ENCODE measurements at regions not wholly inside any gene's neighbourhood (a gene's known extent, or its start where the extent isn't known, plus 50 kb on each side); places are given as distances from the start of the nearest gene placed in this dataset.

- Histone ChIP-seq H3K9ac (replicated peaks in 1 of 4; ENCODE audit: extremely low read depth in 1 of 4, low read depth in 3 of 4, low read length in 3 of 4) (no peak overlapping the region), H4K91ac (replicated peaks; ENCODE audit: insufficient read length, low read length) (no peak overlapping the region), H2BK20ac (ENCODE audit: low read length) (0 out of 2 replicates have a peak overlapping the region, but pooled peaks have one; percentile 68), H3K27me3 (replicated peaks in 1 of 4; ENCODE audit: control insufficient read depth in 3 of 4, extremely low read depth in 1 of 4, insufficient read depth in 3 of 4, low read length in 3 of 4) (no peaks in the 10 kb centered on the region), H2BK5ac (ENCODE audit: low read depth, low read length) (no peak overlapping the region), H2AFZ (ENCODE audit: low read length) (no peak overlapping the region), H3K56ac (replicated peaks; ENCODE audit: insufficient read length, low read depth, low read length) (no peak overlapping the region), H3K79me1 (ENCODE audit: low read depth, low read length) (no peaks in the 10 kb centered on the region), H4K5ac (ENCODE audit: insufficient read length, low read depth, low read length) (no peak overlapping the region), H3K4me3 (ENCODE audit: extremely low read depth in 1 of 4, insufficient read depth in 2 of 4, low read depth in 3 of 4, low read length in 4 of 4) (no peak overlapping the region), H2BK120ac (replicated peaks; ENCODE audit: low read depth, low read length) (no peak overlapping the region), H3K23me2 (ENCODE audit: low read depth, low read length) (no peaks in the 10 kb centered on the region), H4K20me1 (replicated peaks in 1 of 2; ENCODE audit: control insufficient read depth in 1 of 2, insufficient read depth in 2 of 2, low read length in 2 of 2) (no peaks in the 10 kb centered on the region), H3K4me2 (ENCODE audit: insufficient read depth in 1 of 2, low read depth in 2 of 2, low read length in 2 of 2) (no peak overlapping the region), H3K4ac (replicated peaks; ENCODE audit: insufficient read length, low read depth, low read length) (no peak overlapping the region), H2BK12ac (ENCODE audit: low read depth, low read length) (no peak overlapping the region), H3K18ac (ENCODE audit: extremely low read depth, low read length) (no peak overlapping the region), H3K14ac (ENCODE audit: insufficient read length) (no peak overlapping the region), H3K36me3 (ENCODE audit: control insufficient read depth in 2 of 4, insufficient read depth in 4 of 4, low read length in 3 of 4) (peaks cover 0 to 6% (median 0%) of the 10 kb centered on the region in 4 experiments; a peak in 2 of 8 replicates), H2AK5ac (ENCODE audit: low read depth, low read length) (no peak overlapping the region), H3K27ac (ENCODE audit: low read depth, low read length) (no peak overlapping the region), H3K79me2 (ENCODE audit: control insufficient read depth in 1 of 2, insufficient read depth in 2 of 2, low read length in 2 of 2) (no peaks in the 10 kb centered on the region), H4K8ac (ENCODE audit: extremely low read depth, insufficient read depth, low read length) (no peak overlapping the region), H3K23ac (ENCODE audit: insufficient read length) (no peak overlapping the region), H3K4me1 (replicated peaks in 1 of 4; ENCODE audit: control insufficient read depth in 3 of 4, insufficient read depth in 4 of 4, low read length in 3 of 4) (no peaks in the 10 kb centered on the region), H2BK15ac (ENCODE audit: low read length) (no peak overlapping the region), H3K9me3 (ENCODE audit: insufficient read depth in 2 of 2, low read depth in 1 of 2, low read length in 1 of 2) (peaks cover 6 to 15% of the 10 kb centered on the region in 2 experiments; a peak in 3 of 4 replicates)
- ChIA-PET CTCF (ENCODE audit: partially characterized antibody) (interaction anchor here (0.6 to 2.0 kb wide), 7 partner anchors 9 to 932 kb away, joined by 3 to 6 read pairs (median 3); no protein-coding TSS in a partner anchor), POLR2A (ENCODE audit: partially characterized antibody) (interaction anchor here (1.0 to 1.7 kb wide), 2 partner anchors 9 to 10 kb away, joined by 3 to 9 read pairs; no protein-coding TSS in a partner anchor)
- WGBS, 2 experiments (ENCODE audit: extremely low coverage in 1 of 2, insufficient coverage in 1 of 2, insufficient read length in 1 of 2, insufficient replicate concordance in 2 of 2, low coverage in 1 of 2, low lambda C conversion rate in 2 of 2, missing lambda C conversion rate in 1 of 2) = 96% methylated on average over 3 of the region's 3 CpGs; no CpG with 5 or more reads in 1 of the 2 experiments
- FAIRE-seq (no peak), DNase-seq (ENCODE audit: low read depth in 1 of 2, low spot score in 2 of 2) (no peak)
- TF ChIP-seq ATF2 (IDR thresholded peaks at IDR 0.05; ENCODE audit: low read length) (no peak), E2F6 (IDR thresholded peaks at IDR 0.05) (no peak), RAD21 (IDR thresholded peaks at IDR 0.05 in 1 of 2, conservative IDR thresholded peaks at IDR 0.05 in 1 of 2; ENCODE audit: low read depth in 2 of 2, low read length in 2 of 2) (peak; percentile 48 to 60), TAF7 (optimal IDR thresholded peaks at IDR 0.05; ENCODE audit: borderline replicate concordance, low read depth, low read length) (no peak), CTCF (IDR thresholded peaks at IDR 0.05; ENCODE audit: control extremely low read depth in 1 of 3, insufficient read depth in 1 of 3, low read depth in 1 of 3, low read length in 3 of 3) (peak in 1 of 3 experiments; percentile 22; a peak in 1 of 4 replicates)
Measured at GRCh38 chr4:64718091-64718490, 308.8 kb upstream of the TECRL start.
